Limb (tissue), 2 donors: ENCODE measurements at regions not wholly inside any gene's neighbourhood (a gene's known extent, or its start where the extent isn't known, plus 50 kb on each side); places are given as distances from the start of the nearest gene placed in this dataset.
"Not testable (repeated sequence)": the region's sequence is repeated elsewhere in the genome, so short reads cannot be mapped to it uniquely, and the experiment has no call there.

ENCODE experiments used
- DNase-seq, 2 donors: peaks; one replicate each; pipeline ENCODE4 v3.0.0-alpha.2; 2016; ENCODE audit errors: extremely low spot score in 2 of 2

GRCh38 chr20:30386099-30386498, 871.4 kb upstream of the DEFB115 start:
- DNase-seq: not testable (repeated sequence)

GRCh38 chr20:30387823-30388222, 869.6 kb upstream of the DEFB115 start:
- DNase-seq: not testable (repeated sequence)

GRCh38 chr20:30393523-30393922, 863.9 kb upstream of the DEFB115 start:
- DNase-seq: not testable (repeated sequence)

- not testable (repeated sequence) for DNase-seq
Observed at GRCh38 chr20:30397111-30397510, 860.4 kb upstream of the DEFB115 start.

- DNase-seq: not testable (repeated sequence)
Observed at GRCh38 chr20:30405061-30405460, 852.4 kb upstream of the DEFB115 start.

- not testable (repeated sequence) for DNase-seq
Observed at GRCh38 chr20:30405585-30405984, 851.9 kb upstream of the DEFB115 start.

- not testable (repeated sequence) for DNase-seq
Observed at GRCh38 chr20:30406370-30406769, 851.1 kb upstream of the DEFB115 start.

GRCh38 chr20:30412972-30413371, 844.5 kb upstream of the DEFB115 start:
- DNase-seq: no peak

- not testable (repeated sequence) for DNase-seq
Observed at GRCh38 chr20:30417387-30417786, 840.1 kb upstream of the DEFB115 start.

- not testable (repeated sequence) for DNase-seq
Observed at GRCh38 chr20:30418378-30418777, 839.1 kb upstream of the DEFB115 start.

GRCh38 chr20:30419466-30419865, 838.0 kb upstream of the DEFB115 start:
- no peak for DNase-seq

GRCh38 chr20:30419871-30420420, 837.5 kb upstream of the DEFB115 start:
- not testable (repeated sequence) for DNase-seq
